Gastrocnemius medialis (tissue), 4 donors: ENCODE measurements at regions not wholly inside any gene's neighbourhood (a gene's known extent, or its start where the extent isn't known, plus 50 kb on each side); places are given as distances from the start of the nearest gene placed in this dataset.

Source experiments
- POLR2A ChIP-seq, 2 donors: fragments of 450-650 bp; IDR thresholded peaks; one replicate each; pipeline ENCODE4 v1.6.1; 2017; ENCODE audit warnings: antibody characterized with exemption in 2 of 2, mild to moderate bottlenecking in 2 of 2, moderate library complexity in 2 of 2
- TF ChIP-seq, protein P1 (sequence below), 5 experiments: fragments of 450-650 bp in 3 of 5; fragments of 200-600 bp in 2 of 5; sonication (generic) in 2 of 5; IDR thresholded peaks in 4 of 5; conservative IDR thresholded peaks in 1 of 5; 1 replicate in 4 of 5; 2 replicates in 1 of 5; pipeline ENCODE4 v1.5.1; 2016 to 2019; ENCODE audit warnings: antibody characterized with exemption in 5 of 5, mild to moderate bottlenecking in 3 of 5, moderate library complexity in 3 of 5

DNA sequence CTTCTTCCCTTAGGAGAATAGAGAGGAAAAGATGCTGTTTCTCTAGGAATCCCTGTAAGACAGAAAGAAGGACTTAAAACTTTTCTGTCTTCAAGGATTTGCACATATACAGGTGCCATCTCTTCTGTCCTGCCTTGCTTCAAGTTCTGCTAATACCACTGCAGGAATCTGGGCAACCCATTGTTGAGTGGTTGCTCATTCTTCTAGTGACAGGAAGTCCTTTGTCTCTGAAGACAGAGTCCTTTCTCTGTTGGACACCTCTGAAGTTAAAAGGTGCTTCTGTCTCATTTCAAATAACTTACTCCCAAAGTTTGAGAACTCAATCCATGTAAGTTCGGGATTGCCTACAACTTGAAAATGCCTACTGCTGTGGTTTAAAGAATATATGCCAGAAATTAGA, 114.4 kb upstream of the TMTC4 start:
- no peak for TF ChIP-seq POLR2A (IDR thresholded peaks at IDR 0.05)
- TF ChIP-seq, protein P1, sequence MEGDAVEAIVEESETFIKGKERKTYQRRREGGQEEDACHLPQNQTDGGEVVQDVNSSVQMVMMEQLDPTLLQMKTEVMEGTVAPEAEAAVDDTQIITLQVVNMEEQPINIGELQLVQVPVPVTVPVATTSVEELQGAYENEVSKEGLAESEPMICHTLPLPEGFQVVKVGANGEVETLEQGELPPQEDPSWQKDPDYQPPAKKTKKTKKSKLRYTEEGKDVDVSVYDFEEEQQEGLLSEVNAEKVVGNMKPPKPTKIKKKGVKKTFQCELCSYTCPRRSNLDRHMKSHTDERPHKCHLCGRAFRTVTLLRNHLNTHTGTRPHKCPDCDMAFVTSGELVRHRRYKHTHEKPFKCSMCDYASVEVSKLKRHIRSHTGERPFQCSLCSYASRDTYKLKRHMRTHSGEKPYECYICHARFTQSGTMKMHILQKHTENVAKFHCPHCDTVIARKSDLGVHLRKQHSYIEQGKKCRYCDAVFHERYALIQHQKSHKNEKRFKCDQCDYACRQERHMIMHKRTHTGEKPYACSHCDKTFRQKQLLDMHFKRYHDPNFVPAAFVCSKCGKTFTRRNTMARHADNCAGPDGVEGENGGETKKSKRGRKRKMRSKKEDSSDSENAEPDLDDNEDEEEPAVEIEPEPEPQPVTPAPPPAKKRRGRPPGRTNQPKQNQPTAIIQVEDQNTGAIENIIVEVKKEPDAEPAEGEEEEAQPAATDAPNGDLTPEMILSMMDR (IDR thresholded peaks at IDR 0.05 in 4 of 5, conservative IDR thresholded peaks at IDR 0.05 in 1 of 5): no peak
